D721Med (cell line): ENCODE measurements at regions not wholly inside any gene's neighbourhood (a gene's known extent, or its start where the extent isn't known, plus 50 kb on each side); places are given as distances from the start of the nearest gene placed in this dataset.

ENCODE experiments used
- DNase-seq: peaks from one replicate; pipeline ENCODE4 v3.0.0; 2011; ENCODE audit warnings: low spot score; ENCODE audit not compliant: insufficient read length
- FAIRE-seq: peaks from 2 replicates; lab custom pipeline; 2011; peaks lifted over from hg19 to GRCh38; lab: Jason Lieb, UNC
- TF ChIP-seq, protein P1 (sequence below): IDR thresholded peaks from 2 replicates; pipeline ENCODE4 v1.5.1; 2012; ENCODE audit warnings: mild to moderate bottlenecking, control low read depth; ENCODE audit not compliant: insufficient read depth; ENCODE audit errors: missing control alignments

DNA sequence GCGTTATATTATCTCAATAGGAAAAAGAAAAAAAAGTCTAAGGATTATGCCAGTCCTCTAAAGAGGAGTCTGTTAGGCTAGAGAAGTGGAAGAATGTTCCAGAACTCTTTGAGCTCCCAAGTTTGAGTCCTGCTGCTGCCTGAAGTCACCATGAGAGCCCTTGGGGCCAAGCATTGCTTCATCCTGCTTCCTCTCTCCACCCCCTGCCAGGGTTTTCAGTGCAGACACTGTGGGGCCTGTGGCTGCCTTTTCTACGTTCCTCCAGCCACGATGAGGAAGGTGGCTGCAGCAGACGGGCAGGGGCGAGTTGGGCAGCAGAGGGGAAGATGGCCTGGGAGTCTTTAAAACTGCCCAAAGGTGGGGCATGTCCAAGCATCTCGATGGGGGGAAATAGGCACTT lies 214.4 kb upstream of the KCNG1 start:
- DNase-seq (no peak), FAIRE-seq (no peak)
- TF ChIP-seq, protein P1, sequence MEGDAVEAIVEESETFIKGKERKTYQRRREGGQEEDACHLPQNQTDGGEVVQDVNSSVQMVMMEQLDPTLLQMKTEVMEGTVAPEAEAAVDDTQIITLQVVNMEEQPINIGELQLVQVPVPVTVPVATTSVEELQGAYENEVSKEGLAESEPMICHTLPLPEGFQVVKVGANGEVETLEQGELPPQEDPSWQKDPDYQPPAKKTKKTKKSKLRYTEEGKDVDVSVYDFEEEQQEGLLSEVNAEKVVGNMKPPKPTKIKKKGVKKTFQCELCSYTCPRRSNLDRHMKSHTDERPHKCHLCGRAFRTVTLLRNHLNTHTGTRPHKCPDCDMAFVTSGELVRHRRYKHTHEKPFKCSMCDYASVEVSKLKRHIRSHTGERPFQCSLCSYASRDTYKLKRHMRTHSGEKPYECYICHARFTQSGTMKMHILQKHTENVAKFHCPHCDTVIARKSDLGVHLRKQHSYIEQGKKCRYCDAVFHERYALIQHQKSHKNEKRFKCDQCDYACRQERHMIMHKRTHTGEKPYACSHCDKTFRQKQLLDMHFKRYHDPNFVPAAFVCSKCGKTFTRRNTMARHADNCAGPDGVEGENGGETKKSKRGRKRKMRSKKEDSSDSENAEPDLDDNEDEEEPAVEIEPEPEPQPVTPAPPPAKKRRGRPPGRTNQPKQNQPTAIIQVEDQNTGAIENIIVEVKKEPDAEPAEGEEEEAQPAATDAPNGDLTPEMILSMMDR, result no peak

DNA sequence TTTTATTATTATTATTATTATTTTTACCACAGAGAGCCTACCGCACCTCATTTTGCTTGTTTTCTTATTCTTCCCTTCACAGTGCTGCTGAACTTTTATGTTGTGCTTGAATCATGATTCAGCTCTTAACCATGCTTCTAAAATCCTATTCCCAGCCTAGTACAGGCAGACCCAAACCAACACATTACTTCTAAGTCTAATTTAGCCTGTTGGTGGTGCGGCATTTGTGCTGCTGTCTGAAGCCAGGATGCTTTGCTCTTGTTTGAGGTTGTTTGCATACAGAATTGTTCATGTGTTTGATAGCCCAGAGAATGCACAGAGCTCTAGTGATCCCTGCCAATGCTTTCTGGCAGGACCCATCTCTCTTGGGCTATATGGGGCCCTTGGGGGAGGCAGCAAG lies 213.5 kb upstream of the KCNG1 start:
- TF ChIP-seq, protein P1, result no peak
- DNase-seq (no peak), FAIRE-seq (no peak)

DNA sequence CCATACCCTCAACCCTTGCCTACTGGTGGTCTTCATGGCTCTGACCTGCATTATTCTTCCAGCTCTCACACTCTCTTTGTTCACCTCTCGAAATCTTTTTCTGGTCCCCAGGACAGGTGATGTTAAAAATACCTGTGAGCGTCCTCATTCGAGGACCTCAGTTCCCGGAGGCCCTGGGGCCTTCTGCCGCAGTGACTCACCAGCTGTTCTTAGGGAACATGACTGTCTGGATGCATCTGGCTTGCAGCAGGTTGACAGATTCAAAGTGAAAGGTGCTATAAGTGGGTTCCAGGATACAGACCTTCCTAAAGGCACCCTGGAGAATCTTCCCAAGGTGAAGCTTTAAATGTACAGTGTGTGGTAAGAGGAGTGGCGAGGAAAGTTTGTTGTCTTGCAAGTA lies 210.4 kb upstream of the KCNG1 start:
- DNase-seq (no peak), FAIRE-seq (no peak)
- TF ChIP-seq, protein P1, result no peak

DNA sequence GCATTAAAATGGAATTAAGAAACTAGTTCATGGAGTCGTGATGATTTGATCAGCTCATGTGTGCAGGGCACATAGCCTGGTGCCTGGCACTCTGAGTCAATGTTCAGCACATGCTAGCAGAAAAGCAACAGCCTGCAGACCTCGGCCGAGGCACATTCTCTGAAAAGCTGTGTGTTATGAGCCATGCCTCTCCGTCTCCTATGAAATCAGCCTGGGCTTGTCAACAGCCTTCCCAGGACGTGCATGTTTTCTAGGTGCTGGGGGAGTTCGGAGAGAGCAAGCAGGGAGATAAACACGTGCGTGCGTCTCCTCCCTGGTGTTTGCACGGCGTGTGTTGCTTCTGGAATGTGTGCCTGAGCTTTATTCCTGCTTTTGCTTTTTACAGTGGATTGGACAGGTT lies 207.8 kb upstream of the KCNG1 start:
- DNase-seq (no peak), FAIRE-seq (no peak)
- TF ChIP-seq, protein P1, result no peak

DNA sequence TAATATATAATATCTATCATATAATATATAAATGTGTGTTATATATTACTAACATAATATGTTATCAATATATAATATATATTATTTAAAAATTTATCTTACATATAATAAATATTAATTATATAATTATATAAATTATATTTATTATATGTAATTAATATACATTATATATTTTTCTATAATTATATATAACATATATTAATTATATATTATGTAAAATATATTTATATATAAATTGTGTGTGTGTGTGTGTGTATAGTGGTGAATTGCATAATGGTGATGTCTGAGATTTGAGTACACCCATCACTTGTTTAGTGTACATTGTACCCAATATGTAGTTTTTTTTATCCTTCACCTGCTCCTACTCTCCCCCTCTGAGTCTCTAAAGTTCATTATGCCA lies 205.9 kb upstream of the KCNG1 start:
- TF ChIP-seq, protein P1, result no peak
- DNase-seq (no peak), FAIRE-seq (no peak)

DNA sequence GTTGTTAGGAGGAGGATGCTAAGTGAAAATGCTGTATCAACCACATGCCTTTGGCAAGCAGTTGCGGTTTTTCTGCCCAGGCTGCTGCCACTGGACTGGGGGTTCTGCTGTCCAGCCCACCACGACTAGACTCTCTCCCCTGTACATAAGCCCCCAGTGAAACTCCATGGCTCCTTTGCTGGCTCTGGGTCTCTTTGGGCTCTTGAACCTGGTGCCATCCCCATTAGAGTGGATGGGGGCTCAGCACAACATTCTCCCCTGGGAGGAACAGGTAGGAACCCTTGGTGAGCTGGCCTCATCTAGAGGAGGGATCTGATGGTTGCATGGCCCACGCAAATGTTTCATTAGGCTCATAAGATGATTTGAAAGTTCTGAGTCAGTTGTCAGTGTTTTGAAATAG lies 204.8 kb upstream of the KCNG1 start:
- no peak for FAIRE-seq
- DNase-seq, result no peak
- TF ChIP-seq, protein P1, result no peak

DNA sequence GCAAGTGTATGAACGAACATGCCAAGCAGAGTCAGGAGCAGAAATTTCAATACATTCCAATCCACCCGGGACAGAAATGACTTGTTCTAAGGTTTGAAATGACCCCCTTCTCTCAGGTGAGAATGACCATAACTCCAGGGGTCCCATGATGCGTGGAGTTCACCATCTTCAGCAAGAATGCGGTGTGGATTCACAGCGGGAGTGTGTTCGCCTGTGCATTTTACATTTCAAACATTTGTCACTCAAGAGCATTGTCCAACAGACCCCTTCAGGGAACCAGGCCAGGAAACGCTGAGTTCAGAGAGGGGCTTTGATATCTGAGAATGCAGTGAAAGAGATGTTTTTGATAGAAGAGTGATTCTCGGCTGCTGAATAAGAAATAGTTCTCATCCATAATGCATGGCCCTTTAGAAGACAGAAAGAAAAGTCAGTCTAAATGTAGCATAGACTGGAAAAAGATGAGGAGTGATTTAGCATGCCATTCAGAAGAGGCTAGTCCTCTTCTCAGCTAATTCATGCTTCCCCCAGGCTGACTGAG lies 200.3 kb upstream of the KCNG1 start:
- TF ChIP-seq, protein P1, result no peak
- DNase-seq, result no peak

More for the DNA sequence above, 200.3 kb upstream of the KCNG1 start:
- no peak for FAIRE-seq
